OCI-LY1 (cell line): ENCODE measurements at regions not wholly inside any gene's neighbourhood (a gene's known extent, or its start where the extent isn't known, plus 50 kb on each side); places are given as distances from the start of the nearest gene placed in this dataset.

Experiments used
- H2AFZ ChIP-seq: fragments of 200-600 bp; sonication (generic), shearing (Covaris generic); 2 replicates; pipeline ENCODE4 v1.6.0; 2014; ENCODE audit warnings: antibody characterized with exemption, mild to moderate bottlenecking, low read length
- H3F3A ChIP-seq: fragments of 200-600 bp; sonication (generic), shearing (Covaris generic); 2 replicates; pipeline ENCODE4 v1.6.0; 2014; ENCODE audit warnings: mild to moderate bottlenecking, antibody characterized with exemption, low read length, moderate library complexity; ENCODE audit not compliant: insufficient read depth
- H3K27ac ChIP-seq: fragments of 200-600 bp; sonication (generic); 2 replicates; pipeline ENCODE4 v1.5.1; 2014; ENCODE audit warnings: low read length, mixed run types, mild to moderate bottlenecking, low read depth; ENCODE audit not compliant: poor library complexity, severe bottlenecking
- H3K27me3 ChIP-seq: fragments of 200-600 bp; sonication (generic); 2 replicates; pipeline ENCODE4 v1.6.0; 2014; ENCODE audit warnings: antibody characterized with exemption, mild to moderate bottlenecking, low read length, moderate library complexity; ENCODE audit not compliant: insufficient read depth
- H3K36me3 ChIP-seq: fragments of 200-600 bp; sonication (generic); 2 replicates; pipeline ENCODE4 v1.6.1; 2014; ENCODE audit warnings: mild to moderate bottlenecking, antibody characterized with exemption, low read length, moderate library complexity, mixed read lengths; ENCODE audit not compliant: insufficient read depth
- H3K4me1 ChIP-seq: fragments of 200-600 bp; sonication (generic); 2 replicates; pipeline ENCODE4 v1.5.1; 2014; ENCODE audit warnings: mild to moderate bottlenecking, low read length, moderate library complexity; ENCODE audit not compliant: insufficient read depth, severe bottlenecking
- H3K4me2 ChIP-seq: fragments of 200-600 bp; sonication (generic), shearing (Covaris generic); 2 replicates; pipeline ENCODE4 v1.6.1; 2014; ENCODE audit warnings: low read length
- H3K4me3 ChIP-seq: fragments of 200-600 bp; sonication (generic); 2 replicates; pipeline ENCODE4 v1.5.1; 2014; ENCODE audit warnings: low read length, low read depth, mild to moderate bottlenecking, mixed read lengths; ENCODE audit not compliant: poor library complexity, severe bottlenecking
- H3K79me2 ChIP-seq: fragments of 200-600 bp; shearing (Covaris generic); 2 replicates; pipeline ENCODE4 v1.6.1; 2016; ENCODE audit warnings: mixed run types, low read length, mixed read lengths; ENCODE audit not compliant: insufficient read depth
- H3K9ac ChIP-seq: fragments of 200-600 bp; sonication (generic), shearing (Covaris generic); 2 replicates; pipeline ENCODE4 v1.6.1; 2014; ENCODE audit warnings: mild to moderate bottlenecking, low read length, mixed read lengths
- H3K9me2 ChIP-seq: fragments of 200-600 bp; sonication (generic), shearing (Covaris generic); 2 replicates; pipeline ENCODE4 v1.6.1; 2014; ENCODE audit warnings: low read depth, mild to moderate bottlenecking, low read length, mixed read lengths
- H3K9me3 ChIP-seq: fragments of 200-600 bp; shearing (Covaris generic); 2 replicates; pipeline ENCODE4 v1.6.1; 2014; ENCODE audit warnings: low read length, mixed read lengths
- H4K20me1 ChIP-seq: fragments of 200-600 bp; sonication (generic), shearing (Covaris generic); 2 replicates; pipeline ENCODE4 v1.6.0; 2016; ENCODE audit warnings: mild to moderate bottlenecking, low read length; ENCODE audit not compliant: insufficient read depth
- EZH2 ChIP-seq: fragments of 200-600 bp; sonication (generic), shearing (Covaris generic); IDR thresholded peaks from 2 replicates; pipeline ENCODE4 v1.8.0; 2017; ENCODE audit warnings: borderline replicate concordance, mixed run types, mild to moderate bottlenecking, antibody characterized with exemption, low read length, moderate library complexity, mixed read lengths
- TF ChIP-seq, protein P1 (sequence below): fragments of 200-600 bp; sonication (generic), shearing (Covaris generic); IDR thresholded peaks from 2 replicates; pipeline ENCODE4 v1.5.1; 2017; ENCODE audit warnings: mild to moderate bottlenecking, antibody characterized with exemption, low read length, moderate library complexity, mixed read lengths

DNA sequence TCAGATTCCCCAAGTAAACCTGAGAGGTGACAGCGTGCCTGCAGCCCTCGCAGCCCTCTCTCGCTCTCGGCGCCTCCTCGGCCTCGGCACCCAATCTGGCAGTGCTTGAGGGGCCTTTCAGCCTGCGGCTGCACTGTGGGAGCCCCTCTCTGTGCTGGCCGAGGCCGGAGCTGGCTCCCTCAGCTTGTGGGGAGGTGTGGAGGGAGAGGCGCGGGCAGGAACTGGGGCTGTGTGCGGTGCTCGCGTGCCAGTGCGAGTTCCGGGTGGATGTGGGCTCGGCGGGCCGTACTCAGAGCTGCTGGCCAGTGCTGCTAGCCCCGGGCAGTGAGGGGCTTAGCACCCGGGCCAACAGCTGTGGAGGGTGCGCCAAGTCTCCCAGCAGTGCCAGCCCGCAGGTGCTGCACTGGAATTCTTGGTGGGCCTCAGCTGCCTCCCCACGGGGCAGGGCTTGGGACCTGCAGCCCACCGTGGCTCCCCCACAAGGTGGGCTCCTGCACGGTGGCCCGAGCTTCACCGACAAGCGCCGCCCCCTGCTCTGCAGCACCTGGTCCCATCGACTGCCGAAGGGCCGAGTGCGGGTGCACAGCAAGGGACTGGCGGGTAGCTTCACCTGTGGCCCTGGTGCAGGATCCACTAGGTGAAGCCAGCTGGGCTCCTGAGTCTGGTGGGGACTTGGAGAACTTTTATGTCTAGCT, 809.7 kb upstream of the ADGRB3 start:
- no peaks in the 10 kb centered on the region for H3K79me2 ChIP-seq
- no peak overlapping the region for H2AFZ ChIP-seq
- H3K4me2 ChIP-seq = no peak overlapping the region
- no peaks in the 10 kb centered on the region for H3F3A ChIP-seq
- H3K9ac ChIP-seq = no peak overlapping the region
- no peak overlapping the region for H3K27ac ChIP-seq
- H4K20me1 ChIP-seq = no peaks in the 10 kb centered on the region
- H3K27me3 ChIP-seq = no peaks in the 10 kb centered on the region
- H3K9me3 ChIP-seq = no peaks in the 10 kb centered on the region
- H3K4me1 ChIP-seq = no peaks in the 10 kb centered on the region
- no peaks in the 10 kb centered on the region for H3K36me3 ChIP-seq
- H3K4me3 ChIP-seq = no peak overlapping the region
- no peak for TF ChIP-seq EZH2
- TF ChIP-seq, protein P1, sequence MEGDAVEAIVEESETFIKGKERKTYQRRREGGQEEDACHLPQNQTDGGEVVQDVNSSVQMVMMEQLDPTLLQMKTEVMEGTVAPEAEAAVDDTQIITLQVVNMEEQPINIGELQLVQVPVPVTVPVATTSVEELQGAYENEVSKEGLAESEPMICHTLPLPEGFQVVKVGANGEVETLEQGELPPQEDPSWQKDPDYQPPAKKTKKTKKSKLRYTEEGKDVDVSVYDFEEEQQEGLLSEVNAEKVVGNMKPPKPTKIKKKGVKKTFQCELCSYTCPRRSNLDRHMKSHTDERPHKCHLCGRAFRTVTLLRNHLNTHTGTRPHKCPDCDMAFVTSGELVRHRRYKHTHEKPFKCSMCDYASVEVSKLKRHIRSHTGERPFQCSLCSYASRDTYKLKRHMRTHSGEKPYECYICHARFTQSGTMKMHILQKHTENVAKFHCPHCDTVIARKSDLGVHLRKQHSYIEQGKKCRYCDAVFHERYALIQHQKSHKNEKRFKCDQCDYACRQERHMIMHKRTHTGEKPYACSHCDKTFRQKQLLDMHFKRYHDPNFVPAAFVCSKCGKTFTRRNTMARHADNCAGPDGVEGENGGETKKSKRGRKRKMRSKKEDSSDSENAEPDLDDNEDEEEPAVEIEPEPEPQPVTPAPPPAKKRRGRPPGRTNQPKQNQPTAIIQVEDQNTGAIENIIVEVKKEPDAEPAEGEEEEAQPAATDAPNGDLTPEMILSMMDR = no peak
- no peaks in the 10 kb centered on the region for H3K9me2 ChIP-seq

DNA sequence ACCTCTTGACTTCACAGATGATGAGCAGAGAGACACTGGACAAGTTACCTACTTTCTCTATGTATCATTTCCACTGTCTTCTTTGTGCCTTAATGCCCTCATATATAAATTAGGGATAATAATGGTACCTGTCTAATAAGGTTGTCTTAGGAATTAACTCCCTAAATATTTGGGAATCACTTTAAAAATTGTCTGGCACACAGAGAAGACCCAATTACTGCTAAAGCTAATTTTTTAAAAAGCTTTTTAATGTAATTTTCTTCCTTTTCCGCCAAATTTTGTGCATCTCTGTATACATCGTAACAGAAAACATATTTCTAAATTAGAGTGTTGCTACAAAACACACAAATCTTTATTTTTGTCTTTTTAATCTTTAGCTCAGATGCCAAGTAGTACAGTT, 816.8 kb upstream of the ADGRB3 start:
- no peaks in the 10 kb centered on the region for H3K9me2 ChIP-seq
- no peaks in the 10 kb centered on the region for H3F3A ChIP-seq
- H3K4me3 ChIP-seq = no peak overlapping the region
- H3K4me2 ChIP-seq = no peak overlapping the region
- H3K36me3 ChIP-seq = no peaks in the 10 kb centered on the region
- no peak overlapping the region for H3K9ac ChIP-seq
- H3K27me3 ChIP-seq = no peaks in the 10 kb centered on the region
- no peak overlapping the region for H3K27ac ChIP-seq
- TF ChIP-seq, protein P1 = no peak
- TF ChIP-seq EZH2 = no peak
- H3K9me3 ChIP-seq = peaks cover 4% of the 10 kb centered on the region; the same call in 1 of the 2 replicates
- no peaks in the 10 kb centered on the region for H3K4me1 ChIP-seq
- no peak overlapping the region for H2AFZ ChIP-seq
- no peaks in the 10 kb centered on the region for H3K79me2 ChIP-seq
- no peaks in the 10 kb centered on the region for H4K20me1 ChIP-seq

DNA sequence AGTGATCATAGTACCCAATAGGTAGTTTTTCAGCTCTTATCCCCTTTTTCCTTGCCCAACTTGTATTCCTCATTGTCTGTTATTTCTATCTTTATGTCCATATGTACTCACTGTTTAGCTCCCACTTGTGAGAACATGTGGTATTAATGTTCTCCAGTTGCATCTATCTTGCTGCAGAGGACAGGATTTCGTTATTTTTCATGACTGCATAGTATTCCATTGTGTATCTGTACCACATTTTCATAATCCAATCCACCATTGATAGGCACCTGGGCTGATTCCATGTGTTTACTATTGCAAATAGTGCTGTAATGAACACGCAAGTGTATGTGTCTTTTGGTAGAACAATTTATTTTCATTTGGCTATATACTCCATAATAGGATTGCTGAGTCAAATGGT, 819.5 kb upstream of the ADGRB3 start:
- no peak overlapping the region for H3K27ac ChIP-seq
- H3K9ac ChIP-seq = no peak overlapping the region
- H2AFZ ChIP-seq = no peak overlapping the region
- no peaks in the 10 kb centered on the region for H3K79me2 ChIP-seq
- no peaks in the 10 kb centered on the region for H3F3A ChIP-seq
- H3K4me1 ChIP-seq = no peaks in the 10 kb centered on the region
- TF ChIP-seq, protein P1 = no peak
- no peak for TF ChIP-seq EZH2
- H3K36me3 ChIP-seq = no peaks in the 10 kb centered on the region
- no peaks in the 10 kb centered on the region for H4K20me1 ChIP-seq
- H3K9me3 ChIP-seq = peaks cover 9% of the 10 kb centered on the region
- H3K9me2 ChIP-seq = no peaks in the 10 kb centered on the region
- H3K4me2 ChIP-seq = no peak overlapping the region
- H3K4me3 ChIP-seq = no peak overlapping the region
- H3K27me3 ChIP-seq = no peaks in the 10 kb centered on the region
